HepG2 (cell line): ENCODE measurements at regions not wholly inside any gene's neighbourhood (a gene's known extent, or its start where the extent isn't known, plus 50 kb on each side); places are given as distances from the start of the nearest gene placed in this dataset.

Experiments used
- ATAC-seq: fragments of 200-7000 bp; cut with Tn5 transposase; 3 replicates; pipeline ENCODE4 v1.9.1; 2020; ENCODE audit warnings: mild to moderate bottlenecking, moderate library complexity
- BruUV-seq: library from RNA; stranded (reverse); fragments of 400-500 nt; replicated peaks from 2 replicates; lab custom pipeline; 2021; lab: Mats Ljungman, UMichigan
- CTCF ChIA-PET: fragments of 300-600 bp; formaldehyde crosslinking; extraction: SDS; loops from one replicate; lab custom pipeline; 2021; ENCODE audit warnings: low total read pairs, inconsistent platforms, low intra/inter-chr PET ratio; lab: Yijun Ruan, JAX
- POLR2A ChIA-PET: fragments of 350-600 bp; sonication (Branson Sonifier 250); formaldehyde crosslinking; loops from one replicate; lab custom pipeline; 2020; ENCODE audit warnings: antibody characterized with exemption, inconsistent platforms; lab: Yijun Ruan, JAX
- DNase-seq: peaks from one replicate; pipeline ENCODE4 v3.0.0-alpha.2; 2015; ENCODE audit warnings: low spot score
- FAIRE-seq: peaks from 3 replicates; lab custom pipeline; 2011; peaks lifted over from hg19 to GRCh38; lab: Jason Lieb, UNC
- H2AFZ ChIP-seq: one replicate; pipeline ENCODE4 v1.6.1; 2011; ENCODE audit warnings: low read length, inconsistent platforms
- H3K27ac ChIP-seq: fragments of 300-600 bp; 3 replicates; pipeline ENCODE4 v1.8.0; 2011; ENCODE audit warnings: mixed run types, mild to moderate bottlenecking, mixed read lengths, low read length, inconsistent platforms; ENCODE audit not compliant: insufficient read depth; ENCODE audit errors: extremely low read length
- H3K27me3 ChIP-seq, 2 experiments: fragments of 200-600 bp in 1 of 2; 2 replicates in 1 of 2; 3 replicates in 1 of 2; pipeline versions ENCODE4 v1.6.0 to v1.8.0; 2011; ENCODE audit warnings: low read length in 2 of 2, mild to moderate bottlenecking in 2 of 2, moderate library complexity in 2 of 2, inconsistent platforms in 1 of 2; ENCODE audit not compliant: insufficient read depth in 2 of 2, control insufficient read depth in 1 of 2
- H3K36me3 ChIP-seq, 2 experiments: fragments of 200-600 bp in 1 of 2; replicated peaks in 1 of 2; 2 replicates in 1 of 2; 3 replicates in 1 of 2; pipeline versions ENCODE4 v1.5.1 to v1.8.0; 2011; ENCODE audit warnings: low read length in 2 of 2, inconsistent platforms in 1 of 2; ENCODE audit not compliant: insufficient read depth in 2 of 2, control insufficient read depth in 1 of 2
- H3K4me1 ChIP-seq: 2 replicates; pipeline ENCODE4 v1.5.1; 2012; ENCODE audit warnings: low read length, inconsistent platforms; ENCODE audit not compliant: insufficient read depth
- H3K4me2 ChIP-seq: 2 replicates; pipeline ENCODE4 v1.6.0; 2011; ENCODE audit warnings: low read depth, low read length, inconsistent platforms
- H3K4me3 ChIP-seq, 3 experiments: fragments of 200-600 bp in 1 of 3; sonication (generic), shearing (Covaris generic) in 1 of 3; replicated peaks in 1 of 3; 2 replicates each; pipeline ENCODE4 v1.5.1; 2011 to 2016; ENCODE audit warnings: low read length in 3 of 3, inconsistent platforms in 2 of 3, low read depth in 2 of 3, mild to moderate bottlenecking in 2 of 3, control low read depth in 1 of 3, mixed read lengths in 1 of 3; ENCODE audit not compliant: insufficient read depth in 1 of 3
- H3K79me2 ChIP-seq: one replicate; pipeline ENCODE4 v1.6.1; 2011; ENCODE audit warnings: low read length, inconsistent platforms; ENCODE audit not compliant: insufficient read depth
- H3K9ac ChIP-seq: 2 replicates; pipeline ENCODE4 v1.6.0; 2011; ENCODE audit warnings: mild to moderate bottlenecking, low read depth, low read length, inconsistent platforms; ENCODE audit not compliant: insufficient read depth
- H3K9me3 ChIP-seq: 2 replicates; pipeline ENCODE4 v1.5.1; 2012; ENCODE audit warnings: mild to moderate bottlenecking, low read length
- H4K20me1 ChIP-seq: 2 replicates; pipeline ENCODE4 v1.6.0; 2011; ENCODE audit warnings: inconsistent platforms, mild to moderate bottlenecking, low read length, moderate library complexity; ENCODE audit not compliant: insufficient read depth
- ELF4 ChIP-seq: sonication (generic); formaldehyde crosslinking; IDR thresholded peaks from 2 replicates; pipeline ENCODE4 v1.5.0; 2020; ENCODE audit warnings: missing genetic modification reagents, mild to moderate bottlenecking, moderate library complexity, borderline replicate concordance
- JARID2 ChIP-seq: sonication (generic); formaldehyde crosslinking; IDR thresholded peaks from 2 replicates; pipeline ENCODE4 v1.8.1; 2023; ENCODE audit warnings: missing genetic modification reagents, inconsistent platforms; ENCODE audit not compliant: insufficient replicate concordance
- JUNB ChIP-seq: sonication (generic); formaldehyde crosslinking; IDR thresholded peaks from 2 replicates; pipeline ENCODE4 v1.8.0; 2022; ENCODE audit warnings: missing genetic modification reagents, mild to moderate bottlenecking, borderline replicate concordance
- NR2C2 ChIP-seq: sonication (generic); formaldehyde crosslinking; IDR thresholded peaks from 2 replicates; pipeline ENCODE4 v1.4.0; 2020; ENCODE audit warnings: missing genetic modification reagents, mild to moderate bottlenecking, moderate library complexity, borderline replicate concordance
- SMC3 ChIP-seq: IDR thresholded peaks from 2 replicates; pipeline ENCODE4 v1.6.1; 2011; ENCODE audit warnings: low read length, improper control_type of control experiment
- SRF ChIP-seq: IDR thresholded peaks from 2 replicates; pipeline ENCODE4 v1.6.1; 2011; ENCODE audit warnings: mild to moderate bottlenecking, low read depth, low read length, moderate library complexity
- ZFP41 ChIP-seq: sonication (generic); formaldehyde crosslinking; IDR thresholded peaks from 2 replicates; pipeline ENCODE4 v1.4.0; 2020; ENCODE audit warnings: mild to moderate bottlenecking, missing genetic modification reagents, borderline replicate concordance
- WGBS: methylation state at CpG from one replicate; pipeline ENCODE4 v1.1.6; 2017; ENCODE audit warnings: low lambda C conversion rate; 5-methylcytosine and 5-hydroxymethylcytosine counted together
- in situ Hi-C: cut with HindIII; loops from 2 replicates; pipeline ENCODE4 v1.10.0; 2017; ENCODE audit warnings: low pct_unique_long_range_greater_than_20kb; ENCODE audit not compliant: extremely low pct_ligation_motif_present
- intact Hi-C: fragments of 100-400 bp; cut with micrococcal nuclease; formaldehyde crosslinking; loops from one replicate; pipeline ENCODE4 v1.10.0; 2022; ENCODE audit not compliant: unreplicated experiment
- TF ChIP-seq, protein P1 (sequence below): sonication (generic); formaldehyde crosslinking; IDR thresholded peaks from 2 replicates; pipeline ENCODE4 v1.5.0; 2020; ENCODE audit warnings: mild to moderate bottlenecking, missing genetic modification reagents
- TF ChIP-seq, protein P2 (sequence below): sonication (generic); formaldehyde crosslinking; IDR thresholded peaks from 2 replicates; pipeline ENCODE4 v1.8.1; 2023; ENCODE audit warnings: missing genetic modification reagents, mild to moderate bottlenecking, borderline replicate concordance
- TF ChIP-seq, protein P3 (sequence below): sonication (generic); formaldehyde crosslinking; IDR thresholded peaks from 2 replicates; pipeline ENCODE4 v1.4.0; 2020; ENCODE audit warnings: low read depth, mild to moderate bottlenecking, missing genetic modification reagents

DNA sequence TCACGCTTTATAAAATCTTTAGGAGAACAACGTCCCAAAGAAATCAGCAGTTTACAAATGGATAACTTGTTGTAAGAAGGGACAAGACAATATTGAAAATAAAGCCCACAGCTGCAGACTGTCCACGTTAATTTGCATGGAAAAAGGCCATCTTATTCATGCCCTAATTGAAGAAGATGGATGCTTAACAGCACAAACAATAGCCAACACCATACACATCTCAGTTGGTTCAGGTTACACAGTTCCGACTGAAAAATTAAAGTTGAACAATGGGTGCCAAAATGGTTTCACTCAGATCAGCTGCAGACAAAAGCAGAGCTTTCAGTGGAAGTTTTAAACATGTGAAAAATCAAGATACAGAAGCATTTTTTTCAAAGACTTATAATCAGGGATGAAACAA, 314.2 kb downstream of the RAB38 start:
- 1% methylated on average over 4 of the region's 4 CpGs for WGBS
- CTCF ChIA-PET = no interaction called here
- intact Hi-C loops = no loop called here

More for the DNA sequence above, 314.2 kb downstream of the RAB38 start:
- Histone ChIP-seq H3K79me2 (no peaks in the 10 kb centered on the region), H4K20me1 (no peaks in the 10 kb centered on the region), H3K27me3 (no peaks in the 10 kb centered on the region), H3K36me3 (no peaks in the 10 kb centered on the region), H2AFZ (no peak overlapping the region), H3K4me1 (no peaks in the 10 kb centered on the region), H3K9ac (no peak overlapping the region), H3K4me2 (no peak overlapping the region), H3K9me3 (no peaks in the 10 kb centered on the region), H3K27ac (no peak overlapping the region), H3K4me3 (no peak overlapping the region)
- TF ChIP-seq, protein P1, sequence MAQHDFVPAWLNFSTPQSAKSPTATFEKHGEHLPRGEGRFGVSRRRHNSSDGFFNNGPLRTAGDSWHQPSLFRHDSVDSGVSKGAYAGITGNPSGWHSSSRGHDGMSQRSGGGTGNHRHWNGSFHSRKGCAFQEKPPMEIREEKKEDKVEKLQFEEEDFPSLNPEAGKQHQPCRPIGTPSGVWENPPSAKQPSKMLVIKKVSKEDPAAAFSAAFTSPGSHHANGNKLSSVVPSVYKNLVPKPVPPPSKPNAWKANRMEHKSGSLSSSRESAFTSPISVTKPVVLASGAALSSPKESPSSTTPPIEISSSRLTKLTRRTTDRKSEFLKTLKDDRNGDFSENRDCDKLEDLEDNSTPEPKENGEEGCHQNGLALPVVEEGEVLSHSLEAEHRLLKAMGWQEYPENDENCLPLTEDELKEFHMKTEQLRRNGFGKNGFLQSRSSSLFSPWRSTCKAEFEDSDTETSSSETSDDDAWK (CRISPR knock-in tag) = no peak
- TF ChIP-seq JUNB (CRISPR knock-in tag) (no peak), JARID2 (CRISPR knock-in tag) (no peak), SMC3 (no peak), NR2C2 (no peak), ZFP41 (CRISPR knock-in tag) (no peak), SRF (no peak), ELF4 (CRISPR knock-in tag) (no peak)
- TF ChIP-seq, protein P2, sequence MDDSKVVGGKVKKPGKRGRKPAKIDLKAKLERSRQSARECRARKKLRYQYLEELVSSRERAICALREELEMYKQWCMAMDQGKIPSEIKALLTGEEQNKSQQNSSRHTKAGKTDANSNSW = no peak
- TF ChIP-seq, protein P3, sequence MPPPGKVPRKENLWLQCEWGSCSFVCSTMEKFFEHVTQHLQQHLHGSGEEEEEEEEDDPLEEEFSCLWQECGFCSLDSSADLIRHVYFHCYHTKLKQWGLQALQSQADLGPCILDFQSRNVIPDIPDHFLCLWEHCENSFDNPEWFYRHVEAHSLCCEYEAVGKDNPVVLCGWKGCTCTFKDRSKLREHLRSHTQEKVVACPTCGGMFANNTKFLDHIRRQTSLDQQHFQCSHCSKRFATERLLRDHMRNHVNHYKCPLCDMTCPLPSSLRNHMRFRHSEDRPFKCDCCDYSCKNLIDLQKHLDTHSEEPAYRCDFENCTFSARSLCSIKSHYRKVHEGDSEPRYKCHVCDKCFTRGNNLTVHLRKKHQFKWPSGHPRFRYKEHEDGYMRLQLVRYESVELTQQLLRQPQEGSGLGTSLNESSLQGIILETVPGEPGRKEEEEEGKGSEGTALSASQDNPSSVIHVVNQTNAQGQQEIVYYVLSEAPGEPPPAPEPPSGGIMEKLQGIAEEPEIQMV = no peak
- FAIRE-seq = no peak
- BruUV-seq = no TSS peak
- DNase-seq = no peak
- ATAC-seq = no peak
- in situ Hi-C loops = no loop called here
- POLR2A ChIA-PET = no interaction called here
